ENCODE measurements at regions not wholly inside any gene's neighbourhood (a gene's known extent, or its start where the extent isn't known, plus 50 kb on each side); places are given as distances from the start of the nearest gene placed in this dataset.

- DNase-seq, result no peak
Measured at GRCh38 chr18:10035281-10035991, 121.6 kb downstream of the VAPA start.

DNA sequence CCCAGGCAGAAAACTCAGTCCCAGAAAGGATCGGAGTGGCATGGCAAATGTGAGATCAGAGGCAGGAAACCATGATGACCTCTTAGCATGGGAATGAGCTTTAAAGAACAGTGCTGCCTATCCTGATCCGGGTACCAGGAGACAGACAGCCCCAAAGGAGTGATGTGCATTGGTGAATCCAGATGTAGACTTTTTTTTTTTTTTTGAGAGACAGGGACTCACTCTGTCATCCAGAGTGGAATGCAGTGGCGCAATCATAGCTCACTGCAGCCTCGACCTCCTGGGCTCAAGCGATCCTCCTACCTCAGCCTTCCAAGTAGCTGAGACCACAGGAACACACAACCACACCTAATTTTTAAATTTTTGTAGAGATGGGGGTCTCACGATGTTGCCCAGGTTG, 122.7 kb downstream of the VAPA start:
- DNase-seq, result no peak

DNA sequence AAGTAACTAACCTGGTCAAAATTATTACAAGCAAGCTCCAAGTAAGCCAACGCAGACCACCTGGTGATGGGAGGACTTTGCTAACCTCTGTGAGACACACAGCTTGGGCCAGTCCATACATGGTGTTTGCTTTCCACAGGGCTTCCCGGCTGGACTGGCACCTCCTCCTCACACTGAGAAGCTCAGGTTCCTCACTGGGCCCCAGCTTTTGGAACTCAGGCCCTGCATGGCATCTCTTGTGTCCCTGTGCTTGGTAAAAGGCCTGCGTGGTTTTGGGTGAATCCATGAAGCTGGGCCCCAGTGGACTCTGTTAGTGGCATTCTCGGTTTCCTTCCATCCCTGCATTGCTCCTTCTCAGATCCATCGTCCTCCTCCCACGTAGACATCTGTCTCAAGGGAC, 123.4 kb downstream of the VAPA start:
- DNase-seq, result no peak

DNA sequence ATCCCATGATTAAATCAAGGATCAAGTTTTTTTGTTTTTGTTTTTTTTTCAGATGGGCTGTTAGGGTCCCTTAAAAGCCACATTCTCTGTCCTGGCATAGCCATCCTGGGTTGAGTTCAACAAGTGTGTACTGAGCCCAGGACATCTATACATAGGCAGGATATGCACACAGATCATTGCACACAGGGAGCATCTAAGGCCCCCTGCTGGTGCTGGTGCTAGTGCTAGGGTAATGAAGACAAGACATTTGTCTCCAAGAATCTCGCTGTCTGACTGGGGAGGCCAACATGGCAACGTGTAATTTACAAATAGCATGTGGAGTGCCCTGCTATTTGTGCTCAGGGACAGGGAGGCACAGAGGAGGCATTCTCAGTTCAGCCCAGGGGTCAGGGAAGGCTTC, 124.5 kb downstream of the VAPA start:
- DNase-seq, result no peak

GRCh38 chr18:10040287-10041011, 126.6 kb downstream of the VAPA start:
- no peak for DNase-seq

GRCh38 chr18:10041180-10041579, 127.4 kb downstream of the VAPA start:
- DNase-seq, result no peak

DNA sequence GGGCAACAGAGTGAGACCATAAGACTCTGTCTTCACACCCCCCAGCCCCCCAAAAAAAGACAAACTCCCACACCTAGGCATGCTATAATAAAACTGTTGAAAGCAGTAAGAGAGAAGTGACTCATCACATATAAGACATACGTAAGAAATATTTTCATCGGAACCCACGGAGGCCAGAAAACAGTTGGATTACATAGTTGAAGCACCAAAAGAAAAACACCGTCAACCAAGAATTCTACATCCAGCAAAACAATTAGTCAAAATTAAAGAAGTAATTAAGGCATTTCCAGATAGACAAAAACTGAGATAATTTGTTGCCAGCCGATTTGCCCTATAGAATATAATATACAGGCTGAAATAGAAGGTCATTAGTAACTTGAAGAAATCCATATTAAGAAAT, 128.7 kb downstream of the VAPA start:
- no peak for DNase-seq

- no peak for DNase-seq
Measured at GRCh38 chr18:10044054-10044453, 130.2 kb downstream of the VAPA start.

- DNase-seq, result no peak
Measured at GRCh38 chr18:10045296-10045891, 131.6 kb downstream of the VAPA start.

- DNase-seq, result no peak
Measured at GRCh38 chr18:10046178-10046807, 132.5 kb downstream of the VAPA start.

- DNase-seq, result no peak
Measured at GRCh38 chr18:10047237-10047636, 133.4 kb downstream of the VAPA start.

DNA sequence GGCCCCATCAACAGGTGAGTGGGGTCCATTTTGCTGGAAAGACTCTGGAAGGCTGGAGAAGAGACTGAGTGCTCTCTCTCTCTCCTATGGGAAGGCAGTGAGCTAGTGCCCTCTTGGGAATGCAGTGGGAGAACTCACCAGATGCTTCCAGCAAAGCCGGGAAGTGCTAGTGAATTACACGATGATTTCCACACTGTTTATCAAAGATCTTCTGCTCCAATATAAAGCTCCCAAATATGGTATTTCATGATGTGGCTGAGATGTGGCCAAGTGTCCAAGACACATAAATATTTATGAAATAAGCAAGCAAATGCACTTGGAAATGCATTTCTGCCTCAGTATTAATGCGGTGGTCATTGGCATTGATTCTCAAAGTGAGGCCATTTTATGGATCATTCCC, 135.9 kb downstream of the VAPA start:
- no peak for DNase-seq

DNA sequence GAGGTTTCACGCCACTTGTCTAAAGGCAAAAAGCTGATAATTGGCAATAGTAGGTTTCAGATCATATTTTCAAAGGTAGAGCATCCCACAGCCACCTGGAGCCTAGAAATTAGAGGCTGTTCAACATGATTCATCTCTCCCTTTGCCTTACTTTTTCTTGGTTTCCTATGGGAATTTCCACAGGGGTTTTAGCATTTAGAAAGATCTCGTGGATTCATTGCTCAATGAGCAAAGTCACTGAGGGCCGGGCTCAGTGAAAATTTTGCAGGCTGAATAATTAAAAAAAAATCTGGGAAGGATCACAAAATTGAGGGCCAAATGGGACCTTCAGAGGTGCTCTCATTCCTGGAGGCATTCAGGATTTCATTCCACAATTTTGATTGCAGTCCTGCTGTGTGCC, 137.1 kb downstream of the VAPA start:
- no peak for DNase-seq

- no peak for DNase-seq
Measured at GRCh38 chr18:10051877-10052631, 138.2 kb downstream of the VAPA start.

DNA sequence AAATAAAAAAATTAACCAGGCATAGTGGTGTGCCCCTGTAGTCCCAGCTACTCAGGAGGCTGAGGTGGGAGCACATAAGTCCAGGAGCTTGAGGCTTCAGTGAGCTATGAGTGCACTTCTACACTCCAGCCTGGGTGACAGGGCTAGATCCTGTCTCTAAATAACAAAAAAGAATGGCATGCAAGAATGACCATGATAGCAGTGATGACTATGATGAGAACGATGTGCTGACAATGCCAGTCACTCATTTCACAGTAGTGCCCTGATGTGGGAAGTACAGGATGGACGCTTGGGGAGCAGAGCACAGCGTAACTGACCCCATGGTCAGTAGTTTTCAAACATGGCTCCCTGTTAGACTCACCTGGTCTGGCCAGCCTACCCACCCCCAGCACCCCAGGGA, 139.1 kb downstream of the VAPA start:
- no peak for DNase-seq

- no peak for DNase-seq
Measured at GRCh38 chr18:10053861-10054260, 140.0 kb downstream of the VAPA start.

- DNase-seq, result no peak
Measured at GRCh38 chr18:10054366-10054765, 140.6 kb downstream of the VAPA start.

DNA sequence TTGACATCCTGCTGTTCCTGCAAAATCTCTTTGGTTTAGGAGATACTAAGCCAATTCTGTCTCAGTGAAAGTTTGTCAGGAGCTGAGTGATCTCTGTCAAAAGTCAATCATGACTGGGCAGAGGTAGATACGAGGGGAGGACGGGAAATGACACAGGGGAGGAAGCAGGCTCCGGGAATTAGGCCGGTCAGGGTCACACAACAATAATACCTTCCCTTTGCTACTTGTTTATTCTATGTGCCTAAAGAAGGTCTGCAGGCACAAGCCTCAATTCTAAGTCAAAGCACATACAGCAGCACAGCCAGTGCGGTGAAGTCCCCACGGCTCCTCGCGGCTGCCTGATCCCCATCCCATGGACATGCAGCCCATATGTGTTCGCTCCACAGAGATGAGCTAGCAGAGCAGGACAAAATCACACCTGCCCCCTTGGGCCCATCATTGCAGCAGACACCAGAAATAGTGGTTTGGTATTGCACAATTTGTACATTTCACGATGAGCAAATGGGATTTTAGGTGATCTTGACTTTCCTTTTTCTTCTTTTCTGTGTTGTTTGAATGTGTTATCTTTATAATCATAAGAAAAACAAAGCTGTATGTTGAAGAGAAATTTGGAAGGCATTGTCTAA, 141.4 kb downstream of the VAPA start:
- no peak for DNase-seq

- no peak for DNase-seq
Measured at GRCh38 chr18:10056506-10056905, 142.7 kb downstream of the VAPA start.

- peak in 1 of 2 donors; percentile 14 for DNase-seq
Measured at GRCh38 chr18:10057401-10057893, 143.6 kb downstream of the VAPA start.

GRCh38 chr18:10057894-10058791, 144.3 kb downstream of the VAPA start:
- DNase-seq, result no peak

Measured in CD4-positive, alpha-beta T cell treated with Interferon alpha-2 for 1 hour (primary cell).